ENCODE measurements at regions not wholly inside any gene's neighbourhood (a gene's known extent, or its start where the extent isn't known, plus 50 kb on each side); places are given as distances from the start of the nearest gene placed in this dataset.

GRCh38 chr1:219833214-219833815 lies 95.0 kb downstream of the SLC30A10 start:
- no peak for TF ChIP-seq CTCF (IDR thresholded peaks at IDR 0.05 in 4 of 5, conservative IDR thresholded peaks at IDR 0.05 in 1 of 5)
- TF ChIP-seq POLR2A (IDR thresholded peaks at IDR 0.05): no peak
